GM13977 (cell line): ENCODE measurements at regions not wholly inside any gene's neighbourhood (a gene's known extent, or its start where the extent isn't known, plus 50 kb on each side); places are given as distances from the start of the nearest gene placed in this dataset.

Source experiments
- DNase-seq: peaks from one replicate; pipeline ENCODE4 v3.0.0; 2012; ENCODE audit warnings: low spot score
- in situ Hi-C: fragments of 300-500 bp; cut with MboI; formaldehyde crosslinking; loops from one replicate; pipeline ENCODE4 v1.12.0; 2022; ENCODE audit warnings: low sequenced_read_pairs, low pct_unique_long_range_greater_than_20kb, mixed read lengths, inconsistent platforms; ENCODE audit not compliant: unreplicated experiment
- TF ChIP-seq, protein P1 (sequence below): IDR thresholded peaks from 2 replicates; pipeline ENCODE4 v1.5.1; 2012; ENCODE audit warnings: mild to moderate bottlenecking, control low read depth; ENCODE audit not compliant: insufficient read depth; ENCODE audit errors: extremely low read depth, missing control alignments

DNA sequence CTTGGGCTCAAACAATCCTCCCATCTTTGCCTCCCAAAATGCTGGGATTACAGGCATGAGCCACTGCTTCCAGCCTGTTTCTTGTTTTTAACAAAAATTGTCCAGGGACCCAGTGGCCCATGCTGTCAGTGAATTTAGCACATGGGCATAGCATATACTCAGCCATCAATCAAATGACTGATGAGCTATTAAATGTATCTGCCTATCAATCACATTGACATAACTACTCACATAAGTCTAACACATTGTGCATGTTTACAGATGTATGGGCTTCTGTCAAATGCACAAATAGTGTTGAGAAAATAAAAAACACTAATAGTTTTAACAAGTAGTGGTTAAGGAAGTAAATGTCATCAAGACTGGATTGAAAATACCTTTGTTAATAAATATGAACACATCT lies 249.4 kb downstream of the COX18 start:
- in situ Hi-C loops: no loop called here
- no peak for DNase-seq
- TF ChIP-seq, protein P1, sequence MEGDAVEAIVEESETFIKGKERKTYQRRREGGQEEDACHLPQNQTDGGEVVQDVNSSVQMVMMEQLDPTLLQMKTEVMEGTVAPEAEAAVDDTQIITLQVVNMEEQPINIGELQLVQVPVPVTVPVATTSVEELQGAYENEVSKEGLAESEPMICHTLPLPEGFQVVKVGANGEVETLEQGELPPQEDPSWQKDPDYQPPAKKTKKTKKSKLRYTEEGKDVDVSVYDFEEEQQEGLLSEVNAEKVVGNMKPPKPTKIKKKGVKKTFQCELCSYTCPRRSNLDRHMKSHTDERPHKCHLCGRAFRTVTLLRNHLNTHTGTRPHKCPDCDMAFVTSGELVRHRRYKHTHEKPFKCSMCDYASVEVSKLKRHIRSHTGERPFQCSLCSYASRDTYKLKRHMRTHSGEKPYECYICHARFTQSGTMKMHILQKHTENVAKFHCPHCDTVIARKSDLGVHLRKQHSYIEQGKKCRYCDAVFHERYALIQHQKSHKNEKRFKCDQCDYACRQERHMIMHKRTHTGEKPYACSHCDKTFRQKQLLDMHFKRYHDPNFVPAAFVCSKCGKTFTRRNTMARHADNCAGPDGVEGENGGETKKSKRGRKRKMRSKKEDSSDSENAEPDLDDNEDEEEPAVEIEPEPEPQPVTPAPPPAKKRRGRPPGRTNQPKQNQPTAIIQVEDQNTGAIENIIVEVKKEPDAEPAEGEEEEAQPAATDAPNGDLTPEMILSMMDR: no peak

DNA sequence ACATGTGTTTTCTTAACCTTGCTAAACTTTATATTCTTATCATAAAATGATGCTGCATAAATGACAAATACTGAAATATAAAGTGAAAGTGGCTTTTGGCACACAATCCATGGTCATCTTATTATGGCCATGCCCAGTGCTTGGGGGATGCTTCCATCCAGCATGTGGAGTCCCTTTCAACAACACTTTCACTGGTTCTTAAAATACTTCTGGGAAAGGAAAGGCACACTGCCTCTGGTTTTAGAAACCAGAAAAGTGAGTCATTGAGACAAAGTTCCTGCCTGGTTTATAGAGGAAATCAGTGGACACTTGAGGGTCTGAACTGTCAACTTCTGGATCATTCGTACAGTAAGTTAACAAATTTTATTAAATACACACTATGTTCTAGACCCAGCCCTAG lies 248.0 kb upstream of the ADAMTS3 start:
- no peak for DNase-seq
- TF ChIP-seq, protein P1: no peak
- in situ Hi-C loops: no loop called here

DNA sequence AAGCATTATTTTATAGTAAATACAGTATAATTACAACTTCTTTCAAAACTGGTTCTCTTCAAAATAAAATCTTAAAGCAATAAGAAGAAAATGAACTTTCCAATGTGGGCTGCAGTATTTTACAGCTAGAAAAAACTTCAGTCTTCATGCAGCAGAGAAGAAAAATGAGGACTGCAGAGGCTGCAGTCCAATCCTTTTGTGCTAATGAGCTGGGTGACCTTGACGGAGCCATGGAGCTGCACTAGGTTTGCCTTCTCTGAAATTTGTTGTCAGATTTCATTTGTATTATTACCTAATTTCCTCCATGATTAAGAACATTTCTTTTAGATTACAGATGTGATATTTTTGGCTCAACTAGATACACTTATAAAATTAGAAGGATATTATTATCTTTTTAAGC lies 245.2 kb upstream of the ADAMTS3 start:
- DNase-seq: no peak
- in situ Hi-C loops: no loop called here
- TF ChIP-seq, protein P1: no peak

DNA sequence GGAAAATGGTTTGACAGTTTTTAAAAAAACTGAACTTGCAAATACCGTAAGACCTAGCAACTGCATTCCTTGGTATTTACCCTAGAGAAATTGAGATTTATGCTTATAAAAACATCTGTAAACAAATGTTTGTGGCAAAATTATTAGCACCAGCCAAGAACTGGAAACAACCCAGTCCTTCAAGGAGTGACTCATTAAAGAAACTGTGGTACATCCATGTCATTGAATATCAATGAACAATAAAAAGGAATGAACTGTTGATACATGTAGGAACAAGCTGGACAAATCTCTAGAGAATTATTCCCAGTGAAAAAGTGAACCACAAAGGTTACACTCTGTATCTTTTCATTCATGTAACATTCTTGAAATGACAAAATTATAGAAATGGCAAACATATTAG lies 240.2 kb upstream of the ADAMTS3 start:
- in situ Hi-C loops: no loop called here
- DNase-seq: no peak
- TF ChIP-seq, protein P1: no peak

DNA sequence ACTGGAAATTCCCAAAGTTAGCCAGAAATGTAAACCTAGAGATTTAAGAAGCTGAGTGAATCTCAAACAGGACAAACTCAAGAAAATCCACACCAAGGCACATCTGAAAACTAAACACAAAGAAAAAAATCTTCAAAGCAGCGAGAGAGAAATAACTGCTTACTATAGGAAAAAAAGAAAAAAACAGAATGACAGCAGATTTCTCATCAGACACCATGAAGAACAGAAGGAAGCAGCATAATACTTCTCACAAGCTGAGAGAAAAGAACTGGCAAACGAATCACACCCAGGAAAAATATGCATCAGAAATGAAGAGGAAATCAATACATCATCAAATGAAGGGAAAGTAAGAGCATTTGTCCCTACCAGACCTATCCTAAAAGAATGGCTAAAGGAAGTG lies 236.3 kb upstream of the ADAMTS3 start:
- no peak for DNase-seq
- TF ChIP-seq, protein P1: no peak
- in situ Hi-C loops: no loop called here

DNA sequence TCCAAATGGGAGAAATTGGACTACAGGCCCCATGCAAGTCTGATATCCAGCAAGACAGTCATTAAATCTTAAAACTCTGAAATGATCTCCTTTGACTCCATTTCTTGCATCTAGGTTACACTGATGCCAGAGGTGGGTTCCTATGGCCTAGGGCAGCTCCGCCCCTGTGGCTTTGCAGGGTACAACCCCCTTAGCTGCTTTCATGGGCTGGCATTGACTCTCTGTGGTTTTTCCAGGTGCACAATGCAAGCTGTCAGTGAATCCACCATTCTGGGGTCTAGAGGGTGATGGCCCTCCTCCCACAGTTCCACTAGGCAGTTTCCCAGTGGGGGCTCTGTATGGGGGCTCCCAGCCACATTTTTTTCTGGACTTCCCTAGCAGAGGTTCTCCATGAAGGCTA lies 228.5 kb upstream of the ADAMTS3 start:
- in situ Hi-C loops: no loop called here
- DNase-seq: no peak
- TF ChIP-seq, protein P1: no peak

DNA sequence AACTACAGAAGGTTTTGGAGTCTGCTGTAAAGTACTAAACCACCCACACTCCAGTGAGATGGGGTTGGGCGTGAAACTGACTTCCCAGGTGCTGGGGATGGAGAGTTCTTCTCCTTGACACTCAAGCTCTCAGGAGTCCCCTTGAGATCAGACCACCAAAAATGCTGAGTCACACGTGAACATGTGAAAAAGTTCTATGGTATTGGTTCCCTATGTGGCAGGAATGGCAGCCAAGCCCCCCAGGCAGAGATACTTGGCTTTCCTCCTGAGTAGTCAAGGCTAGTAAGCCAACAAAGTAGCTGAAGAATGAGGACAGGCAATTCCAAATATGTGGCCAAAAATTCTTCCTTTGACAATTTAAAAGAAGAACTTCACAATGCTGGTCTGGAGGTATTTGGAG lies 222.0 kb upstream of the ADAMTS3 start:
- in situ Hi-C loops: no loop called here
- no peak for DNase-seq
- TF ChIP-seq, protein P1: no peak
